IMR-90 (cell line): ENCODE measurements at regions not wholly inside any gene's neighbourhood (a gene's known extent, or its start where the extent isn't known, plus 50 kb on each side); places are given as distances from the start of the nearest gene placed in this dataset.

Experiments used
- CEBPB ChIP-seq: IDR thresholded peaks from 2 replicates; pipeline ENCODE4 v1.6.1; 2012; ENCODE audit warnings: low read depth, low read length, improper control_type of control experiment
- FOS ChIP-seq: fragments of 150-350 bp; IDR thresholded peaks from 2 replicates; pipeline ENCODE4 v1.6.1; 2016; ENCODE audit warnings: low read depth, low read length
- POLR2A ChIP-seq: IDR thresholded peaks from 2 replicates; pipeline ENCODE4 v1.6.1; 2012; ENCODE audit warnings: mild to moderate bottlenecking, low read depth, low read length
- RCOR1 ChIP-seq: IDR thresholded peaks from 2 replicates; pipeline ENCODE4 v1.6.1; 2012; ENCODE audit warnings: mild to moderate bottlenecking, low read length, improper control_type of control experiment; ENCODE audit not compliant: insufficient replicate concordance
- RFX5 ChIP-seq: IDR thresholded peaks from 2 replicates; pipeline ENCODE4 v1.8.0; 2012; ENCODE audit warnings: low read depth, mild to moderate bottlenecking, low read length, moderate library complexity
- USF2 ChIP-seq: fragments of 150-350 bp; IDR thresholded peaks from 2 replicates; pipeline ENCODE4 v1.6.1; 2017; ENCODE audit warnings: mild to moderate bottlenecking, antibody characterized with exemption, low read length, low read depth
- TF ChIP-seq, protein P1 (sequence below): conservative IDR thresholded peaks from 2 replicates; pipeline ENCODE4 v1.5.1; 2012; ENCODE audit warnings: mild to moderate bottlenecking, low read depth, low read length, improper control_type of control experiment
- TF ChIP-seq, protein P2 (sequence below): fragments of 150-350 bp; IDR thresholded peaks from 2 replicates; pipeline ENCODE4 v1.6.1; 2016; ENCODE audit warnings: low read depth, mild to moderate bottlenecking, low read length, moderate library complexity, borderline replicate concordance

GRCh38 chr1:66468722-66469121 lies 65.2 kb upstream of the SGIP1 start:
- no peak for TF ChIP-seq POLR2A
- TF ChIP-seq, protein P1, sequence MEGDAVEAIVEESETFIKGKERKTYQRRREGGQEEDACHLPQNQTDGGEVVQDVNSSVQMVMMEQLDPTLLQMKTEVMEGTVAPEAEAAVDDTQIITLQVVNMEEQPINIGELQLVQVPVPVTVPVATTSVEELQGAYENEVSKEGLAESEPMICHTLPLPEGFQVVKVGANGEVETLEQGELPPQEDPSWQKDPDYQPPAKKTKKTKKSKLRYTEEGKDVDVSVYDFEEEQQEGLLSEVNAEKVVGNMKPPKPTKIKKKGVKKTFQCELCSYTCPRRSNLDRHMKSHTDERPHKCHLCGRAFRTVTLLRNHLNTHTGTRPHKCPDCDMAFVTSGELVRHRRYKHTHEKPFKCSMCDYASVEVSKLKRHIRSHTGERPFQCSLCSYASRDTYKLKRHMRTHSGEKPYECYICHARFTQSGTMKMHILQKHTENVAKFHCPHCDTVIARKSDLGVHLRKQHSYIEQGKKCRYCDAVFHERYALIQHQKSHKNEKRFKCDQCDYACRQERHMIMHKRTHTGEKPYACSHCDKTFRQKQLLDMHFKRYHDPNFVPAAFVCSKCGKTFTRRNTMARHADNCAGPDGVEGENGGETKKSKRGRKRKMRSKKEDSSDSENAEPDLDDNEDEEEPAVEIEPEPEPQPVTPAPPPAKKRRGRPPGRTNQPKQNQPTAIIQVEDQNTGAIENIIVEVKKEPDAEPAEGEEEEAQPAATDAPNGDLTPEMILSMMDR = no peak
- TF ChIP-seq, protein P2, sequence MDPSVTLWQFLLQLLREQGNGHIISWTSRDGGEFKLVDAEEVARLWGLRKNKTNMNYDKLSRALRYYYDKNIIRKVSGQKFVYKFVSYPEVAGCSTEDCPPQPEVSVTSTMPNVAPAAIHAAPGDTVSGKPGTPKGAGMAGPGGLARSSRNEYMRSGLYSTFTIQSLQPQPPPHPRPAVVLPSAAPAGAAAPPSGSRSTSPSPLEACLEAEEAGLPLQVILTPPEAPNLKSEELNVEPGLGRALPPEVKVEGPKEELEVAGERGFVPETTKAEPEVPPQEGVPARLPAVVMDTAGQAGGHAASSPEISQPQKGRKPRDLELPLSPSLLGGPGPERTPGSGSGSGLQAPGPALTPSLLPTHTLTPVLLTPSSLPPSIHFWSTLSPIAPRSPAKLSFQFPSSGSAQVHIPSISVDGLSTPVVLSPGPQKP = no peak
- TF ChIP-seq CEBPB = no peak
- TF ChIP-seq FOS = no peak
- no peak for TF ChIP-seq RFX5
- TF ChIP-seq RCOR1 = no peak
- no peak for TF ChIP-seq USF2
